ENCODE measurements at regions not wholly inside any gene's neighbourhood (a gene's known extent, or its start where the extent isn't known, plus 50 kb on each side); places are given as distances from the start of the nearest gene placed in this dataset.

GRCh38 chr14:51468523-51468922, 183.2 kb upstream of the FRMD6 start:
- TF ChIP-seq CTCF (IDR thresholded peaks at IDR 0.05; ENCODE audit: borderline replicate concordance, extremely low read depth, low read length, poor library complexity, severe bottlenecking): no peak
- no peak for TF ChIP-seq EZH2 (IDR thresholded peaks at IDR 0.05; ENCODE audit: borderline replicate concordance, low read depth, low read length, severe bottlenecking)
